Colonic mucosa (tissue), 4 donors: ENCODE measurements at regions not wholly inside any gene's neighbourhood (a gene's known extent, or its start where the extent isn't known, plus 50 kb on each side); places are given as distances from the start of the nearest gene placed in this dataset.

Experiments used
- DNase-seq: peaks from one replicate; pipeline ENCODE4 v3.0.0-alpha.2; 2020
- H3K27ac ChIP-seq: fragments of 200-600 bp; one replicate; pipeline ENCODE4 v1.8.0; 2021
- H3K27me3 ChIP-seq: fragments of 200-600 bp; one replicate; pipeline ENCODE4 v1.8.0; 2021
- H3K36me3 ChIP-seq: fragments of 200-600 bp; one replicate; pipeline ENCODE4 v1.8.0; 2021
- H3K4me1 ChIP-seq: fragments of 200-600 bp; one replicate; pipeline ENCODE4 v1.8.0; 2021; ENCODE audit warnings: mild to moderate bottlenecking
- H3K4me3 ChIP-seq: fragments of 200-600 bp; one replicate; pipeline ENCODE4 v1.8.0; 2021
- H3K9ac ChIP-seq, 2 donors: one replicate each; pipeline ENCODE4 v1.7.0; 2013; ENCODE audit warnings: control low read depth in 2 of 2, low read depth in 2 of 2, low read length in 2 of 2
- H3K9me3 ChIP-seq: fragments of 200-600 bp; one replicate; pipeline ENCODE4 v1.8.0; 2021
- CTCF ChIP-seq: fragments of 200-600 bp; IDR thresholded peaks from one replicate; pipeline ENCODE4 v1.8.0; 2022; ENCODE audit warnings: antibody characterized with exemption, mild to moderate bottlenecking
- intact Hi-C: fragments of 100-400 bp; cut with DNase I; formaldehyde crosslinking; loops from one replicate; pipeline ENCODE4 v1.14.1; 2022
- donor health status: healthy.
- donor health status: DM: no; HTN: no; CAD: no.
- donor health status: DM: no; HTN: no; CAD: no.

GRCh38 chr14:43479596-43480195 lies 1027.4 kb downstream of the FSCB start:
- Histone ChIP-seq H3K27ac (no peak overlapping the region), H3K4me3 (no peak overlapping the region), H3K4me1 (no peaks in the 10 kb centered on the region), H3K9me3 (no peaks in the 10 kb centered on the region), H3K36me3 (no peaks in the 10 kb centered on the region), H3K9ac (no peak overlapping the region), H3K27me3 (no peaks in the 10 kb centered on the region)
- DNase-seq, result no peak
- TF ChIP-seq CTCF, result no peak
- intact Hi-C loops, result no loop called here

- Histone ChIP-seq H3K27ac (no peak overlapping the region), H3K9ac (no peak overlapping the region), H3K4me3 (no peak overlapping the region), H3K9me3 (no peaks in the 10 kb centered on the region), H3K36me3 (no peaks in the 10 kb centered on the region), H3K27me3 (no peaks in the 10 kb centered on the region), H3K4me1 (no peaks in the 10 kb centered on the region)
- intact Hi-C loops, result no loop called here
- no peak for DNase-seq
- no peak for TF ChIP-seq CTCF
Measured at GRCh38 chr14:43476822-43477221, 1030.3 kb downstream of the FSCB start.

GRCh38 chr14:43475757-43476156 lies 1031.3 kb downstream of the FSCB start:
- Histone ChIP-seq H3K9me3 (no peaks in the 10 kb centered on the region), H3K36me3 (no peaks in the 10 kb centered on the region), H3K27me3 (no peaks in the 10 kb centered on the region), H3K4me3 (no peak overlapping the region), H3K4me1 (no peaks in the 10 kb centered on the region), H3K27ac (no peak overlapping the region), H3K9ac (no peak overlapping the region)
- intact Hi-C loops, result no loop called here
- no peak for DNase-seq
- TF ChIP-seq CTCF, result no peak

GRCh38 chr14:43471595-43471994 lies 1035.5 kb downstream of the FSCB start:
- H3K4me3 ChIP-seq, result no peak overlapping the region
- no peaks in the 10 kb centered on the region for H3K9me3 ChIP-seq
- no peaks in the 10 kb centered on the region for H3K27me3 ChIP-seq
- DNase-seq, result no peak
- intact Hi-C loops, result no loop called here
- no peaks in the 10 kb centered on the region for H3K36me3 ChIP-seq
- H3K4me1 ChIP-seq, result no peaks in the 10 kb centered on the region
- no peak for TF ChIP-seq CTCF
- H3K27ac ChIP-seq, result no peak overlapping the region
- H3K9ac ChIP-seq, result no peak overlapping the region

GRCh38 chr14:43464968-43465367 lies 1042.1 kb downstream of the FSCB start:
- Histone ChIP-seq H3K9me3 (no peaks in the 10 kb centered on the region), H3K27ac (no peak overlapping the region), H3K9ac (no peak overlapping the region), H3K4me1 (no peaks in the 10 kb centered on the region), H3K4me3 (no peak overlapping the region), H3K36me3 (no peaks in the 10 kb centered on the region), H3K27me3 (no peaks in the 10 kb centered on the region)
- intact Hi-C loops, result no loop called here
- no peak for TF ChIP-seq CTCF
- no peak for DNase-seq
